ENCODE measurements at regions not wholly inside any gene's neighbourhood (a gene's known extent, or its start where the extent isn't known, plus 50 kb on each side); places are given as distances from the start of the nearest gene placed in this dataset.
A peak's percentile ranks its signal among the peaks of the same experiment; 100 is the strongest.

DNA sequence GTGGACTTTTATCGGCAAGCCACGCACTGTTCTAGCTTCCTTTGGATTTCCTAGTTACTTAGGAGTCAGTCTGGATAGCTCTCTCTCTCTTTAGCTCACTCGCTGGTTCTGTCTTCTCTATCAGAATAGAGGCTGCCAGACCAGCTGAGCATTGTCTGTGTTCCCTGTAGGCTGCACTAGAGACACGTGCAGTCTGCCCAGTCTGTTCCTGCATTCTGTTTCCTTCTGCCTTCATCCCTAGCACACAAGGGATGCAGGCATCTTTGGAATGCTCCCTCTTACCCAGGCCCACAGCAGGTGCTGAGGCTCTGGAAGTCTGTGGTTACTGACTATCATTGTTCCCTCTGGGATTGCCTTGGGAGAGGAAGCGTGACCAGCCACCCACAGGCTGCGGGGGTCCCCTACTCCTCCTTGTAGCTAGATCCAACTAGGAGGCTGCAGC, 322.8 kb downstream of the ZNF621 start:
- TF ChIP-seq, protein P1, sequence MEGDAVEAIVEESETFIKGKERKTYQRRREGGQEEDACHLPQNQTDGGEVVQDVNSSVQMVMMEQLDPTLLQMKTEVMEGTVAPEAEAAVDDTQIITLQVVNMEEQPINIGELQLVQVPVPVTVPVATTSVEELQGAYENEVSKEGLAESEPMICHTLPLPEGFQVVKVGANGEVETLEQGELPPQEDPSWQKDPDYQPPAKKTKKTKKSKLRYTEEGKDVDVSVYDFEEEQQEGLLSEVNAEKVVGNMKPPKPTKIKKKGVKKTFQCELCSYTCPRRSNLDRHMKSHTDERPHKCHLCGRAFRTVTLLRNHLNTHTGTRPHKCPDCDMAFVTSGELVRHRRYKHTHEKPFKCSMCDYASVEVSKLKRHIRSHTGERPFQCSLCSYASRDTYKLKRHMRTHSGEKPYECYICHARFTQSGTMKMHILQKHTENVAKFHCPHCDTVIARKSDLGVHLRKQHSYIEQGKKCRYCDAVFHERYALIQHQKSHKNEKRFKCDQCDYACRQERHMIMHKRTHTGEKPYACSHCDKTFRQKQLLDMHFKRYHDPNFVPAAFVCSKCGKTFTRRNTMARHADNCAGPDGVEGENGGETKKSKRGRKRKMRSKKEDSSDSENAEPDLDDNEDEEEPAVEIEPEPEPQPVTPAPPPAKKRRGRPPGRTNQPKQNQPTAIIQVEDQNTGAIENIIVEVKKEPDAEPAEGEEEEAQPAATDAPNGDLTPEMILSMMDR (IDR thresholded peaks at IDR 0.05), result no peak
- intact Hi-C loops (cut with DNase I), result no loop called here
- Histone ChIP-seq H3K36me3 (no peaks in the 10 kb centered on the region), H3K27ac (no peak overlapping the region), H3K27me3 (ENCODE audit: low read depth) (no peaks in the 10 kb centered on the region), H3K9me3 (no peaks in the 10 kb centered on the region), H3K4me1 (no peaks in the 10 kb centered on the region), H3K4me3 (no peak overlapping the region)
- ATAC-seq (peak; percentile 51 to 66), DNase-seq (no peak)

DNA sequence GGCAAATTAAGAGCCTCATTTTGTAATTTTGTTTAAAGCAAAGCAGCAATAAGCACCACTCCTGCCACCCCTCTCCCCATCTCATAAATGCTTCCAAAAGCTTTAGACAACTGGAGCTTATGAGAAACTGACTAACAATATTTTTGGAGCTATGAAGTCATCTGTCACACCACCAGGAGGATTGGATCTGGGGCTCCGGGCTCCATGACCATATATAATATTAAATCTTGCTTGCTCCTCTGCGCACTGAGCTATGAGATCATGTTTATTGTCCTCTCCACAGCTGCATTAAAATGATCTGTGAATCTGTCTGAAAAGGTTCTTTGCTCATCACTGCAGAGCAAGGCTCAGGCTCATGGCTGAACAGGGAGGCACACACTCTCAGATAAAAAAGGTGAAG, 323.7 kb downstream of the ZNF621 start:
- no peak for DNase-seq
- H3K4me1 ChIP-seq, result no peaks in the 10 kb centered on the region
- intact Hi-C loops (cut with DNase I), result no loop called here
- H3K9me3 ChIP-seq, result no peaks in the 10 kb centered on the region
- H3K36me3 ChIP-seq, result no peaks in the 10 kb centered on the region
- no peak overlapping the region for H3K27ac ChIP-seq
- no peak overlapping the region for H3K4me3 ChIP-seq
- no peaks in the 10 kb centered on the region for H3K27me3 ChIP-seq (ENCODE audit: low read depth)
- TF ChIP-seq, protein P1 (IDR thresholded peaks at IDR 0.05), result no peak
- no peak for ATAC-seq

DNA sequence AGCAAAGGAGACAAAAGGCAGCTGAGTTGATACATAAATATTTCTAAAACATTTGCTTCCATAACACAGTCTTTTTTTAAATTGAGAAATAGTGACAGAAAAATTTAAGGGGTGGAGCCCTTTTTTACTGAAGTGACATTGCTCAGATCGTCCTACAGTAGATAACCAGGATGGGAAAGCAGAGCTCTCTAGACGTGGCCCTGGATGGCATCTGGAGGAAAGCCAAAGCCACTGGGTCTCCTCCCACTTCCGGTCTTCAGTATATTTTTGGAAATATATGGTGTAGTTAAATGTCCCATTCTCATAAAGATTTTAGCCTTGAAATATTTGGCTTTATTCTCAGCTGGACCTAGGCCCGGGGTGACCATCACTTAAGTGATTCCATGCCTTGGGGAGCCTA, 326.1 kb downstream of the ZNF621 start:
- H3K4me3 ChIP-seq, result no peak overlapping the region
- no peaks in the 10 kb centered on the region for H3K4me1 ChIP-seq
- ATAC-seq (no peak), DNase-seq (no peak)
- H3K27ac ChIP-seq, result no peak overlapping the region
- TF ChIP-seq, protein P1 (IDR thresholded peaks at IDR 0.05), result no peak
- no peaks in the 10 kb centered on the region for H3K9me3 ChIP-seq
- no peaks in the 10 kb centered on the region for H3K36me3 ChIP-seq
- no peaks in the 10 kb centered on the region for H3K27me3 ChIP-seq (ENCODE audit: low read depth)
- intact Hi-C loops (cut with DNase I), result no loop called here

DNA sequence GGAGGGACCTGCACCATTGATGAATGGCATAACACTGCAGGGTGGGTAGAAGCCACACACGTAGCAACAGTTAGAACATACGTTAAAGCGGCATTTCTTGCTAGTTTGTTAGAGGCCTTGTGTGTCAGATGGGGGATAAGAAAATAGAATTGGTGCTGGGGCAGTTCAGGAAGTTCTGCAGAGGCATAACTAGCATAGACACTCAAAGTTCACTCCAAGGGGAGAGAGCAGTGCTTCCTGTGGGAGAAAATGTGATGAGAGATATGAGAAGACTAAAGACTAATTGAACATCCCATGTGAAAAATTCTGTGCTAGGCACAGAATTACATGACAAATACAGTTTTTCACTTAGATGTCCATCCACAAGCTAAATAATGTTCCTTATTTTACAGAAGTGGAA, 327.1 kb downstream of the ZNF621 start:
- DNase-seq, result no peak
- TF ChIP-seq, protein P1 (IDR thresholded peaks at IDR 0.05), result no peak
- H3K4me1 ChIP-seq, result no peaks in the 10 kb centered on the region
- no peak overlapping the region for H3K4me3 ChIP-seq
- H3K9me3 ChIP-seq, result no peaks in the 10 kb centered on the region
- no peak for ATAC-seq
- no peak overlapping the region for H3K27ac ChIP-seq
- no peaks in the 10 kb centered on the region for H3K27me3 ChIP-seq (ENCODE audit: low read depth)
- intact Hi-C loops (cut with DNase I), result no loop called here
- H3K36me3 ChIP-seq, result no peaks in the 10 kb centered on the region

DNA sequence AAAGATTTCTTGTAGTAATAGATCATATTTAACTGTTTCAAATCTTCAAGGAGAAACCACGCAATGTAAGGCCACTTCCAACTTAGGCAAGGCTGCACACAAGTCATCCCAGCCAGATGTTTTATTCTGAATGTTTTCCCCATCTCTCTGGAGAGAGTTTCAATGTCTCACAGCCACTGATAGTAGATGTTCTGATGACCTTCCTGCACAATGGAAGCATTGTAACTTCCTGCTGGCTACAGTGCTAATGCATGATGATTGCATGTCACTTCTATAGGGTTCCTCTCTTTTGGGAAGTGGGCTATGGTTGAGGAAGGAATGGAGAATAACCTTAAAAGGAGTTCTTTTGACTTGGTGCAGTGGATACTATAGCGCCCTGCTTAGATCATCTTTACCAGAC, 328.0 kb downstream of the ZNF621 start:
- no peaks in the 10 kb centered on the region for H3K4me1 ChIP-seq
- TF ChIP-seq, protein P1 (IDR thresholded peaks at IDR 0.05), result no peak
- intact Hi-C loops (cut with DNase I), result no loop called here
- H3K4me3 ChIP-seq, result no peak overlapping the region
- DNase-seq, result no peak
- ATAC-seq, result no peak
- H3K27ac ChIP-seq, result no peak overlapping the region
- H3K27me3 ChIP-seq (ENCODE audit: low read depth), result no peaks in the 10 kb centered on the region
- no peaks in the 10 kb centered on the region for H3K9me3 ChIP-seq
- H3K36me3 ChIP-seq, result no peaks in the 10 kb centered on the region

DNA sequence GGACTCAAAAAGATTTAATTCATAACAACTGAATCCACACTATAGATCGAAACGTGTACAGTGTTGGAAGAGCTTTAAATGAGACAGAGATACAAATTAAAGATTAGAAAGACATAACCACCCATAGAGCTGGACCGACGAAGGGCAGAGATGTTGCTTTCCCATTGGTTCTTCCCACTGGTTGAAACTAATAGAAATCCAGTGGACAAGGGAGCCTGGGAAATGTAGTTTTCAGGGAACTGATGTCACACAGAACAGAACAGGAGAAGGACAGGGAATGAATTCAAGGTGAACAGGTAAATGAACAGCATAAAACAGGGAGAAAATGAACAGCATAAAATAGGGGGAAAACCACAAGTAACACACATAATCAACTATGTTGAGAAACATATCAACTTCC, 328.7 kb downstream of the ZNF621 start:
- H3K27me3 ChIP-seq (ENCODE audit: low read depth), result no peaks in the 10 kb centered on the region
- ATAC-seq (no peak), DNase-seq (no peak)
- H3K4me3 ChIP-seq, result no peak overlapping the region
- H3K9me3 ChIP-seq, result no peaks in the 10 kb centered on the region
- H3K4me1 ChIP-seq, result no peaks in the 10 kb centered on the region
- TF ChIP-seq, protein P1 (IDR thresholded peaks at IDR 0.05), result no peak
- intact Hi-C loops (cut with DNase I), result no loop called here
- no peaks in the 10 kb centered on the region for H3K36me3 ChIP-seq
- no peak overlapping the region for H3K27ac ChIP-seq
